Suprapubic skin (tissue), 4 donors: ENCODE measurements at regions not wholly inside any gene's neighbourhood (a gene's known extent, or its start where the extent isn't known, plus 50 kb on each side); places are given as distances from the start of the nearest gene placed in this dataset.
"Not testable (repeated sequence)": the region's sequence is repeated elsewhere in the genome, so short reads cannot be mapped to it uniquely, and the experiment has no call there.

Experiments used
- DNase-seq, 2 donors: peaks; one replicate each; pipeline ENCODE4 v3.0.0-alpha.2; 2019; ENCODE audit warnings: low spot score in 2 of 2
- H3K27ac ChIP-seq: fragments of 200-600 bp; sonication (generic); one replicate; pipeline ENCODE4 v1.5.1; 2019
- H3K27me3 ChIP-seq: fragments of 200-600 bp; sonication (generic); one replicate; pipeline ENCODE4 v1.5.1; 2019
- H3K36me3 ChIP-seq: fragments of 200-600 bp; sonication (generic); one replicate; pipeline ENCODE4 v1.5.1; 2019
- H3K4me1 ChIP-seq: fragments of 200-600 bp; sonication (generic); one replicate; pipeline ENCODE4 v1.5.1; 2019
- H3K4me3 ChIP-seq: fragments of 200-600 bp; sonication (generic); one replicate; pipeline ENCODE4 v1.5.1; 2019; ENCODE audit warnings: mild to moderate bottlenecking
- H3K9me3 ChIP-seq: fragments of 200-600 bp; sonication (generic); one replicate; pipeline ENCODE4 v1.5.1; 2019
- EP300 ChIP-seq: sonication (generic); formaldehyde crosslinking; IDR thresholded peaks from one replicate; pipeline ENCODE4 v1.6.1; 2017; ENCODE audit warnings: antibody characterized with exemption
- POLR2A ChIP-seq, 2 donors: fragments of 450-650 bp; IDR thresholded peaks; one replicate each; pipeline ENCODE4 v1.6.1; 2017; ENCODE audit warnings: antibody characterized with exemption in 2 of 2, mild to moderate bottlenecking in 2 of 2, moderate library complexity in 2 of 2
- POLR2AphosphoS5 ChIP-seq, 3 donors: sonication (generic); formaldehyde crosslinking; IDR thresholded peaks; one replicate each; pipeline ENCODE4 v1.6.1; 2017; ENCODE audit warnings: antibody characterized with exemption in 3 of 3
- WGBS: methylation state at CpG from one replicate; pipeline ENCODE4 v1.1.5; 2018; 5-methylcytosine and 5-hydroxymethylcytosine counted together
- TF ChIP-seq, protein P1 (sequence below), 2 donors: fragments of 200-600 bp in 1 of 2; fragments of 450-650 bp in 1 of 2; sonication (generic) in 1 of 2; IDR thresholded peaks; one replicate each; pipeline ENCODE4 v1.5.1; 2016 to 2019; ENCODE audit warnings: antibody characterized with exemption in 2 of 2, mild to moderate bottlenecking in 1 of 2, moderate library complexity in 1 of 2

DNA sequence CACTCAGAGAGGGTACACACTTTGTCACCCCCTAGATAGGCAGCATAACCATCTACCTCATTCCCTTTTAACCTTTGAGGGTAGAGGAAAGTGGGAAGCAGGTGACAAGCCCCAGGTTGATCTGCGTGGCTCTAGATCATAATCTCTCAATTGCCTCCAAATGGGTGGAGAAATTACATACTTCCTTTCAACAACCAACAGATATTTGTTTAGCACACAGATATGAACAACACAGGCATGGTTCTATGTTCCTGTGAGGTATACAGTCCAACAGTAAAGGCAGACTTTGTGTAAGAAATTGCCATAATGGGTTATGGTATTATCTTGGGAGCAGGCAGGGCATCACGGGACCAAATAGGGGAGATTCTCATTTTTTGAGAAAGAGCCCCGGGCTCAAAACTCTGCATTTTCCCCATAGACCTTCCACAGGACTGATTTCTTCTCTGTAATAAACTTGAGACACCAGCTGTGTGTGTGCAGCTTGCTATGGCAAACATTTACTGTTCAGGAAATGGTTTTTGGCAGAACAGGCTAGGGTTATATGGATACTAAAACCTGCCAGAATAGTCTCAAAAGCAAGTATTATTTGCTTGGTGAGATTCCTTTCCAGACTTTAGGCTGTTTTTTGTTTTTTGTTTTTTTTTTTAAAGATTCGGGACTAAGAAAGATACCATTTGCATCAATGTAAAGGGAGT, 126.2 kb downstream of the CD164 start:
- H3K4me3 ChIP-seq: no peak overlapping the region
- TF ChIP-seq POLR2AphosphoS5 (IDR thresholded peaks at IDR 0.05) (no peak), EP300 (no peak)
- no peaks in the 10 kb centered on the region for H3K9me3 ChIP-seq
- 49% methylated on average over 4 of the region's 4 CpGs for WGBS
- H3K36me3 ChIP-seq: no peaks in the 10 kb centered on the region
- H3K27ac ChIP-seq: no peak overlapping the region
- no peaks in the 10 kb centered on the region for H3K27me3 ChIP-seq
- DNase-seq: no peak
- H3K4me1 ChIP-seq: no peaks in the 10 kb centered on the region

DNA sequence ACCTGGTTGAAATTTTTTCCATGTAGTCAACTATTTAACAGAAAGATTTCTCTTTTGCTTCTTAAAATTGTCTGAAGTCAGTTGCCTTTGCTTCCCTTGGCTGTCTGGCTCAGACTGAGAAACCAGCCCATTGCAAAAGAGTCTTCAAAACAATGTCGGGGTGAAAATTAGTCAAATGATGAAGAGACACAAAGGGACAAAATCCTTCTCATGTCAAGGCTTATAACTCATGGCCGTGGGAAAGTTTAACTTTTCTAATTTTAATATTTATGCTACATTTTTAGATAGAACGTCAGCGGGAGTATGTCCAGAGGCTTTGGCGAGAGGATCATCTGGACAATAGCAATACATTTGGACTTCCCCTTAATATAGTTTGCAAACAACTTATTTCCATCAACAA, 127.2 kb downstream of the CD164 start:
- no peaks in the 10 kb centered on the region for H3K27me3 ChIP-seq
- H3K4me3 ChIP-seq: no peak overlapping the region
- TF ChIP-seq, protein P1, sequence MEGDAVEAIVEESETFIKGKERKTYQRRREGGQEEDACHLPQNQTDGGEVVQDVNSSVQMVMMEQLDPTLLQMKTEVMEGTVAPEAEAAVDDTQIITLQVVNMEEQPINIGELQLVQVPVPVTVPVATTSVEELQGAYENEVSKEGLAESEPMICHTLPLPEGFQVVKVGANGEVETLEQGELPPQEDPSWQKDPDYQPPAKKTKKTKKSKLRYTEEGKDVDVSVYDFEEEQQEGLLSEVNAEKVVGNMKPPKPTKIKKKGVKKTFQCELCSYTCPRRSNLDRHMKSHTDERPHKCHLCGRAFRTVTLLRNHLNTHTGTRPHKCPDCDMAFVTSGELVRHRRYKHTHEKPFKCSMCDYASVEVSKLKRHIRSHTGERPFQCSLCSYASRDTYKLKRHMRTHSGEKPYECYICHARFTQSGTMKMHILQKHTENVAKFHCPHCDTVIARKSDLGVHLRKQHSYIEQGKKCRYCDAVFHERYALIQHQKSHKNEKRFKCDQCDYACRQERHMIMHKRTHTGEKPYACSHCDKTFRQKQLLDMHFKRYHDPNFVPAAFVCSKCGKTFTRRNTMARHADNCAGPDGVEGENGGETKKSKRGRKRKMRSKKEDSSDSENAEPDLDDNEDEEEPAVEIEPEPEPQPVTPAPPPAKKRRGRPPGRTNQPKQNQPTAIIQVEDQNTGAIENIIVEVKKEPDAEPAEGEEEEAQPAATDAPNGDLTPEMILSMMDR (IDR thresholded peaks at IDR 0.05): no peak
- TF ChIP-seq EP300 (no peak), POLR2A (IDR thresholded peaks at IDR 0.05) (no peak), POLR2AphosphoS5 (IDR thresholded peaks at IDR 0.05) (no peak)
- 94% methylated on average over 5 of the region's 5 CpGs for WGBS
- H3K36me3 ChIP-seq: no peaks in the 10 kb centered on the region
- no peaks in the 10 kb centered on the region for H3K4me1 ChIP-seq
- no peaks in the 10 kb centered on the region for H3K9me3 ChIP-seq
- DNase-seq: no peak
- no peak overlapping the region for H3K27ac ChIP-seq

DNA sequence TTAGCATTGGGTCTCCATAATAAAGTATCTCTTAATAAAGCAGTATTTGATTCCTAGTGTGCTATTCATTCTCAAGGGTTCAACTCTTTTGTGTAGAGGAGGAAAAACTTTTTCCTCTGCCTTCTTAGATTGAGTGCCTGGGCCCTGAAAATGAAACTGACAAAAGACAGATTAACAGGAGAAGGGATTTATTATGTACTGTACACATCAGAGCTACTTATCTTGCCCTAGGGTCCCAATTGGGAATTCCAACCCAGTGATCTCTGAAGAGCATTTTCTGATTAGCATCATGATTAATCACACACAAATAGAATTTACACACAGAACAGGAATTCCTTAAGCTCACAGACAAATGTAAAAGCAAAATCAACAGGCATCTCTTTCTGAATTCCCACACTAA, 128.9 kb downstream of the CD164 start:
- TF ChIP-seq POLR2A (IDR thresholded peaks at IDR 0.05) (no peak), POLR2AphosphoS5 (IDR thresholded peaks at IDR 0.05) (no peak), EP300 (no peak)
- TF ChIP-seq, protein P1 (IDR thresholded peaks at IDR 0.05): no peak
- H3K4me3 ChIP-seq: no peak overlapping the region
- no peak for DNase-seq
- H3K9me3 ChIP-seq: no peaks in the 10 kb centered on the region
- H3K4me1 ChIP-seq: no peaks in the 10 kb centered on the region
- H3K36me3 ChIP-seq: no peaks in the 10 kb centered on the region
- H3K27me3 ChIP-seq: no peaks in the 10 kb centered on the region
- no peak overlapping the region for H3K27ac ChIP-seq

DNA sequence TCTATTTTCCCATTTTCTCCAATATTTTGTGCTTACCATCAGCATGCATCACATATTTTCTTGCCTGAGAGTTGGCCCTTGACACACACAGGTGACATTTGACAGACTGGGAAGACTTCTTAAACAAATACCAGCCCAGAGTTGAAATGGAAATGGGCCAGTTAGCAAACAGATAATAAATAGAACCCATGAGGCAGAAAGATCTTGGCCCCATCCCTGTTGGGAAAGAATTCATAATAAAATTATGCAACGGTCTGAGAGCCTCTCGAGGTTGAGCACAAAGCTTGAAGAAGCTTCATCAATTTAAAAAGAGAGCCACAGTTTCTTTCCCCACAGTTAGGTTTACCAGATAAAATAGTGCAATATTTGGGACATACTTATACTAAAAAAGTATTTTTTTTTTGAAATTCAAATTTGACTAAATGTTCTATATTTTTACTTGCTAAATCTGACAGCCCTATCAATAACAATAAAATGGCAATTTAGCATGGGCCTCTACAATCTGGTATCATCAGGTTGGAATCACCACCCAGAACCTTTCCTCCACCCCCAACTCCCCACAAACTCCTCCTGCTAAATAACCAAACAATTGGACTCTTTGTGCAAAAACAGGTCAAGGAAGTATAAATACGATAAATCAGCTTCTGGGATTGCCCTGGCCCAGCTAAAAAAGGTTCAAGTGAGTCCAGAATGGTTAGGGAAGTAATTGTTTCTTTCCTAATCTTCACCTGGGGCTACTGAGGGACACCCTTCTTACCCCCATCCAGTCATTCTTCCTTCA, 129.8 kb downstream of the CD164 start:
- Histone ChIP-seq H3K36me3 (no peaks in the 10 kb centered on the region), H3K27ac (no peak overlapping the region), H3K4me1 (no peaks in the 10 kb centered on the region), H3K4me3 (no peak overlapping the region), H3K27me3 (no peaks in the 10 kb centered on the region), H3K9me3 (no peaks in the 10 kb centered on the region)
- no peak for TF ChIP-seq POLR2A (IDR thresholded peaks at IDR 0.05)
- no peak for TF ChIP-seq EP300
- TF ChIP-seq, protein P1 (IDR thresholded peaks at IDR 0.05): no peak
- TF ChIP-seq POLR2AphosphoS5 (IDR thresholded peaks at IDR 0.05): no peak
- DNase-seq: no peak
- 39% methylated on average over 3 of the region's 3 CpGs for WGBS

DNA sequence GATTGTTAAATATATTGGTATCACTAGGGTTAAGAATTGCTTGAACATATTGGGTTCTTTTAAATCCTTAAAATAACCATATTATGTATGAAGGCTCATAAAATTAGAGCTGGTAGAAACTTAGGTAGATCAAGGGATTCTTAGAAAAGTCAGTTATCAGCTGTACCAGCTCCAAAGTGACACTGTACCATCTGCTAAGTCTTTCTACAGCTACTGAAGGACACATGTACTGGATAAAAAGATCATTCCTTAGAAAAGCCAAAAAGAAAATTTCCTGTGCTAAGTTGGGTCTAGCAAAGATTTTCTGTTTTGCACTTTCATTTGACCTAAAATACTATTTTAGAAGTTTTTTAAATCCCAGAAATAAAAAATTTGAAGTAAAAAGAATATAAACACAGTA, 130.4 kb downstream of the CD164 start:
- Histone ChIP-seq H3K27ac (no peak overlapping the region), H3K27me3 (no peaks in the 10 kb centered on the region), H3K4me3 (no peak overlapping the region)

DNA sequence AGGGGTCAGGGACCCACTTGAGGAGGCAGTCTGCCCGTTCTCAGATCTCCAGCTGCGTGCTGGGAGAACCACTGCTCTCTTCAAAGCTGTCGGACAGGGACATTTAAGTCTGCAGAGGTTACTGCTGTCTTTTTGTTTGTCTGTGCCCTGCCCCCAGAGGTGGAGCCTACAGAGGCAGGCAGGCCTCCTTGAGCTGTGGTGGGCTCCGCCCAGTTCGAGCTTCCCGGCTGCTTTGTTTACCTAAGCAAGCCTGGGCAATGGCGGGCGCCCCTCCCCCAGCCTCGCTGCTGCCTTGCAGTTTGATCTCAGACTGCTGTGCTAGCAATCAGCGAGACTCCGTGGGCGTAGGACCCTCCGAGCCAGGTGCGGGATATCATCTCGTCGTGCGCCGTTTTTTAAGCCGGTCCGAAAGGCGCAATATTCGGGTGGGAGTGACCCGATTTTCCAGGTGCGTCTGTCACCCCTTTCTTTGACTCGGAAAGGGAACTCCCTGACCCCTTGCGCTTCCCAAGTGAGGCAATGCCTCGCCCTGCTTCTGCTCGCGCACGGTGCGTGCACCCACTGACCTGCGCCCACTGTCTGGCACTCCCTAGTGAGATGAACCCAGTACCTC, 131.6 kb downstream of the CD164 start:
- not testable (repeated sequence) for H3K27ac ChIP-seq, H3K36me3 ChIP-seq, DNase-seq, H3K4me3 ChIP-seq, H3K4me1 ChIP-seq, H3K27me3 ChIP-seq, H3K9me3 ChIP-seq
- 83% methylated on average over 18 of the region's 32 CpGs for WGBS

More for the DNA sequence above, 130.4 kb downstream of the CD164 start:
- no peaks in the 10 kb centered on the region for H3K36me3 ChIP-seq
- TF ChIP-seq POLR2A (IDR thresholded peaks at IDR 0.05) (no peak), EP300 (no peak), POLR2AphosphoS5 (IDR thresholded peaks at IDR 0.05) (no peak)
- TF ChIP-seq, protein P1 (IDR thresholded peaks at IDR 0.05): no peak
- no peak for DNase-seq
- no peaks in the 10 kb centered on the region for H3K4me1 ChIP-seq
- no peaks in the 10 kb centered on the region for H3K9me3 ChIP-seq
